ENCODE measurements at regions not wholly inside any gene's neighbourhood (a gene's known extent, or its start where the extent isn't known, plus 50 kb on each side); places are given as distances from the start of the nearest gene placed in this dataset.

DNA sequence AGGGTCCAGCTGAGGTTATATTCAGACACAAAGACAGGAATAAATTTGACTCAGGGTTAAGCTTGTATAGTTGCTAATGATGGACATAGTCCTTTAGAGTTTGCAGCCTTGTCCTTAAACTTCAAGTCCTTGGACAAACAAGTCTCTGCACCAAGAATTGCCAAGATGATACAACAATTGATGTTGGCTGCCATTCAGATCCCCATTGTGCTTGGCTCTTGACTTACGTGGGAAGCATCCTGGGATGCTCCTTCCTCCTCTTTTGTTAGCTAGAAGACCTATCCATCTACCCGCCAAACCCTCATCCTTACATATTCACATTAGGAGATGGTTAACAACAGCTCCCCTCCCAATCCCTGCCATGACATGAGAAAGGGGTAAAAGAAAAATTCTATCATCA, 115.6 kb downstream of the RDH14 start:
- H4K8ac ChIP-seq (ENCODE audit: extremely low read depth, insufficient read depth, low read length), result no peak overlapping the region
- H3K9me3 ChIP-seq (ENCODE audit: insufficient read depth in 2 of 2, low read depth in 1 of 2, low read length in 1 of 2), result no peaks in the 10 kb centered on the region
- FAIRE-seq, result no peak
- WGBS, 2 experiments (ENCODE audit: extremely low coverage in 1 of 2, insufficient coverage in 1 of 2, insufficient read length in 1 of 2, insufficient replicate concordance in 2 of 2, low coverage in 1 of 2, low lambda C conversion rate in 2 of 2, missing lambda C conversion rate in 1 of 2), result 78% methylated on average over 2 of the region's 2 CpGs; no CpG with 5 or more reads in 1 of the 2 experiments
- no peaks in the 10 kb centered on the region for H3K27me3 ChIP-seq (replicated peaks in 1 of 4; ENCODE audit: control insufficient read depth in 3 of 4, extremely low read depth in 1 of 4, insufficient read depth in 3 of 4, low read length in 3 of 4)
- H3K4me1 ChIP-seq (replicated peaks in 1 of 4; ENCODE audit: control insufficient read depth in 3 of 4, insufficient read depth in 4 of 4, low read length in 3 of 4), result no peaks in the 10 kb centered on the region
- H4K5ac ChIP-seq (ENCODE audit: insufficient read length, low read depth, low read length), result no peak overlapping the region
- no peak overlapping the region for H2BK5ac ChIP-seq (ENCODE audit: low read depth, low read length)
- no peak overlapping the region for H3K27ac ChIP-seq (ENCODE audit: low read depth, low read length)
- H3K79me2 ChIP-seq (ENCODE audit: control insufficient read depth in 1 of 2, insufficient read depth in 2 of 2, low read length in 2 of 2), result no peaks in the 10 kb centered on the region
- no peak overlapping the region for H3K56ac ChIP-seq (replicated peaks; ENCODE audit: insufficient read length, low read depth, low read length)
- H2AFZ ChIP-seq (ENCODE audit: low read length), result no peak overlapping the region
- H2AK5ac ChIP-seq (ENCODE audit: low read depth, low read length), result no peak overlapping the region
- H2BK120ac ChIP-seq (replicated peaks; ENCODE audit: low read depth, low read length), result no peak overlapping the region
- CTCF ChIA-PET (ENCODE audit: partially characterized antibody), result interaction anchor here (0.6 to 3.9 kb wide), 5 partner anchors 10 to 800 kb away, joined by 3 to 16 read pairs (median 4); no protein-coding TSS in a partner anchor
- H3K79me1 ChIP-seq (ENCODE audit: low read depth, low read length), result no peaks in the 10 kb centered on the region
- no peak overlapping the region for H2BK15ac ChIP-seq (ENCODE audit: low read length)
- no peak overlapping the region for H3K23ac ChIP-seq (ENCODE audit: insufficient read length)
- H3K4me3 ChIP-seq (ENCODE audit: extremely low read depth in 1 of 4, insufficient read depth in 2 of 4, low read depth in 3 of 4, low read length in 4 of 4), result no peak overlapping the region
- H2BK12ac ChIP-seq (ENCODE audit: low read depth, low read length), result no peak overlapping the region
- POLR2A ChIA-PET (ENCODE audit: partially characterized antibody), result no interaction called here
- no peak for DNase-seq (ENCODE audit: low read depth in 1 of 2, low spot score in 2 of 2)
- H3K14ac ChIP-seq (ENCODE audit: insufficient read length), result no peak overlapping the region
- no peaks in the 10 kb centered on the region for H3K36me3 ChIP-seq (ENCODE audit: control insufficient read depth in 2 of 4, insufficient read depth in 4 of 4, low read length in 3 of 4)
- TF ChIP-seq RBBP5 (IDR thresholded peaks at IDR 0.05; ENCODE audit: borderline replicate concordance, low read depth, low read length), result no peak
- no peak for TF ChIP-seq FOSL1 (IDR thresholded peaks at IDR 0.05; ENCODE audit: insufficient read depth, low read depth, low read length)
- TF ChIP-seq CBX8 (IDR thresholded peaks at IDR 0.05; ENCODE audit: borderline replicate concordance, low read depth, low read length), result no peak
- TF ChIP-seq SP1 (IDR thresholded peaks at IDR 0.05; ENCODE audit: low read depth, low read length), result no peak
- TF ChIP-seq HDAC2 (IDR thresholded peaks at IDR 0.05; ENCODE audit: borderline replicate concordance in 1 of 2, low read depth in 2 of 2, low read length in 2 of 2), result no peak
- TF ChIP-seq MAFK (IDR thresholded peaks at IDR 0.05; ENCODE audit: low read depth, low read length), result no peak
- no peak for TF ChIP-seq KDM1A (IDR thresholded peaks at IDR 0.05; ENCODE audit: borderline replicate concordance, low read length)
- TF ChIP-seq GTF2F1 (IDR thresholded peaks at IDR 0.05; ENCODE audit: borderline replicate concordance, low read depth, low read length), result no peak
- TF ChIP-seq MAX (IDR thresholded peaks at IDR 0.05), result no peak
- TF ChIP-seq CREB1 (IDR thresholded peaks at IDR 0.05), result no peak
- no peak for TF ChIP-seq CTCF (IDR thresholded peaks at IDR 0.05; ENCODE audit: control extremely low read depth in 1 of 3, insufficient read depth in 1 of 3, low read depth in 1 of 3, low read length in 3 of 3)
- TF ChIP-seq SRF (IDR thresholded peaks at IDR 0.05; ENCODE audit: low read depth, low read length), result no peak
- H3K4me2 ChIP-seq (ENCODE audit: insufficient read depth in 1 of 2, low read depth in 2 of 2, low read length in 2 of 2), result no peak overlapping the region
- H3K9ac ChIP-seq (replicated peaks in 1 of 4; ENCODE audit: extremely low read depth in 1 of 4, low read depth in 3 of 4, low read length in 3 of 4), result no peak overlapping the region
- no peak overlapping the region for H3K18ac ChIP-seq (ENCODE audit: extremely low read depth, low read length)
- no peak overlapping the region for H3K4ac ChIP-seq (replicated peaks; ENCODE audit: insufficient read length, low read depth, low read length)
- H4K20me1 ChIP-seq (replicated peaks in 1 of 2; ENCODE audit: control insufficient read depth in 1 of 2, insufficient read depth in 2 of 2, low read length in 2 of 2), result no peaks in the 10 kb centered on the region
- no peak overlapping the region for H2BK20ac ChIP-seq (ENCODE audit: low read length)
- no peak overlapping the region for H4K91ac ChIP-seq (replicated peaks; ENCODE audit: insufficient read length, low read length)
- H3K23me2 ChIP-seq (ENCODE audit: low read depth, low read length), result no peaks in the 10 kb centered on the region
